GM23338 (cell line): ENCODE measurements at regions not wholly inside any gene's neighbourhood (a gene's known extent, or its start where the extent isn't known, plus 50 kb on each side); places are given as distances from the start of the nearest gene placed in this dataset.
"Not testable (repeated sequence)": the region's sequence is repeated elsewhere in the genome, so short reads cannot be mapped to it uniquely, and the experiment has no call there.

Experiments
- ATAC-seq: fragments of 200-7000 bp; cut with Tn5 transposase; 3 replicates; pipeline ENCODE4 v1.9.1; 2020
- DNase-seq: peaks from one replicate; pipeline ENCODE4 v3.0.0-alpha.2; 2015; ENCODE audit warnings: low spot score
- H2AFZ ChIP-seq: fragments of 200-600 bp; sonication (generic); 2 replicates; pipeline ENCODE4 v1.8.0; 2016; ENCODE audit warnings: antibody characterized with exemption, mild to moderate bottlenecking, moderate library complexity
- H3F3A ChIP-seq: fragments of 200-600 bp; sonication (generic); replicated peaks from 2 replicates; pipeline ENCODE4 v1.8.0; 2017; ENCODE audit warnings: antibody characterized with exemption, mixed run types, low read depth
- H3K27ac ChIP-seq: fragments of 200-600 bp; sonication (generic); 2 replicates; pipeline ENCODE4 v1.6.1; 2016; ENCODE audit warnings: low read depth
- H3K27me3 ChIP-seq: fragments of 200-600 bp; sonication (generic); 2 replicates; pipeline ENCODE4 v1.8.0; 2016; ENCODE audit warnings: mild to moderate bottlenecking, mixed run types, moderate library complexity; ENCODE audit not compliant: insufficient read depth
- H3K36me3 ChIP-seq: fragments of 200-600 bp; sonication (generic); 2 replicates; pipeline ENCODE4 v1.8.0; 2016; ENCODE audit warnings: mild to moderate bottlenecking; ENCODE audit not compliant: insufficient read depth
- H3K4me1 ChIP-seq: fragments of 200-600 bp; sonication (generic); 2 replicates; pipeline ENCODE4 v1.8.0; 2016; ENCODE audit warnings: mild to moderate bottlenecking, moderate library complexity; ENCODE audit not compliant: insufficient read depth
- H3K4me2 ChIP-seq: fragments of 200-600 bp; sonication (generic); 2 replicates; pipeline ENCODE4 v1.7.1; 2017; ENCODE audit warnings: mixed run types
- H3K4me3 ChIP-seq: fragments of 200-600 bp; sonication (generic); 2 replicates; pipeline ENCODE4 v1.6.1; 2016; ENCODE audit warnings: mixed run types
- H3K79me2 ChIP-seq: fragments of 200-600 bp; sonication (generic); replicated peaks from 2 replicates; pipeline ENCODE4 v1.8.0; 2017; ENCODE audit warnings: mild to moderate bottlenecking; ENCODE audit not compliant: insufficient read depth
- H3K9me2 ChIP-seq: fragments of 200-600 bp; sonication (generic); 2 replicates; pipeline ENCODE4 v1.8.0; 2017; ENCODE audit not compliant: insufficient read depth
- H4K20me1 ChIP-seq: fragments of 200-600 bp; sonication (generic); replicated peaks from 2 replicates; pipeline ENCODE4 v1.8.0; 2017; ENCODE audit warnings: mild to moderate bottlenecking; ENCODE audit not compliant: insufficient read depth
- H3K27ac Mint-ChIP-seq: 2 replicates; pipeline ENCODE4 v1.8.0; 2020; ENCODE audit warnings: inconsistent platforms, mild to moderate bottlenecking, moderate library complexity, mixed read lengths
- H3K27me3 Mint-ChIP-seq: 3 replicates; pipeline ENCODE4 v1.8.0; 2022; ENCODE audit warnings: low read depth, mild to moderate bottlenecking, moderate library complexity, mixed read lengths, inconsistent platforms; ENCODE audit not compliant: insufficient read depth, poor library complexity
- H3K36me3 Mint-ChIP-seq: 3 replicates; pipeline ENCODE4 v1.8.0; 2021; ENCODE audit warnings: low read depth, mild to moderate bottlenecking, inconsistent platforms, moderate library complexity, mixed read lengths
- H3K4me1 Mint-ChIP-seq: 3 replicates; pipeline ENCODE4 v1.8.0; 2020; ENCODE audit warnings: mild to moderate bottlenecking, inconsistent platforms, mixed read lengths
- H3K4me3 Mint-ChIP-seq: 3 replicates; pipeline ENCODE4 v1.8.0; 2021; ENCODE audit warnings: moderate library complexity, mild to moderate bottlenecking, inconsistent platforms, mixed read lengths
- H3K9me3 Mint-ChIP-seq: 3 replicates; pipeline ENCODE4 v1.8.0; 2020; ENCODE audit warnings: moderate library complexity, mild to moderate bottlenecking, inconsistent platforms, mixed read lengths
- EZH2 ChIP-seq: fragments of 200-600 bp; sonication (generic); IDR thresholded peaks from one replicate; pipeline ENCODE4 v1.8.0; 2017; ENCODE audit warnings: antibody characterized with exemption, mild to moderate bottlenecking, low read depth; ENCODE audit not compliant: unreplicated experiment
- EZH2phosphoT487 ChIP-seq: fragments of 200-600 bp; sonication (generic); IDR thresholded peaks from one replicate; pipeline ENCODE4 v1.8.1; 2018; ENCODE audit warnings: antibody characterized with exemption; ENCODE audit not compliant: unreplicated experiment
- JUNB ChIP-seq: IDR thresholded peaks from one replicate; pipeline ENCODE4 v1.6.1; 2016; ENCODE audit warnings: antibody characterized with exemption; ENCODE audit not compliant: unreplicated experiment
- POLR2AphosphoS5 ChIP-seq: IDR thresholded peaks from 2 replicates; pipeline ENCODE4 v1.6.1; 2016; ENCODE audit warnings: antibody characterized with exemption, low read depth
- STAT1 ChIP-seq: IDR thresholded peaks from one replicate; pipeline ENCODE4 v1.6.1; 2016; ENCODE audit warnings: antibody characterized with exemption; ENCODE audit not compliant: unreplicated experiment
- ZNF331 ChIP-seq: fragments of 250-450 bp; sonication (Bioruptor Pico); IDR thresholded peaks from 2 replicates; pipeline ENCODE4 v1.5.0; 2020; ENCODE audit warnings: low read depth, mild to moderate bottlenecking, moderate library complexity
- TF ChIP-seq, protein P1 (sequence below): fragments of 250-450 bp; sonication (Bioruptor Pico); IDR thresholded peaks from 2 replicates; pipeline ENCODE4 v1.5.0; 2020; ENCODE audit warnings: mild to moderate bottlenecking, moderate library complexity
- TF ChIP-seq, protein P2 (sequence below), 2 experiments: fragments of 200-600 bp in 1 of 2; sonication (generic) in 1 of 2; conservative IDR thresholded peaks; 2 replicates each; pipeline versions ENCODE4 v1.5.1 to v1.6.1; 2016 to 2017; ENCODE audit warnings: antibody characterized with exemption in 2 of 2, low read depth in 2 of 2, mild to moderate bottlenecking in 2 of 2, moderate library complexity in 1 of 2
- TF ChIP-seq, protein P3 (sequence below): IDR thresholded peaks from 2 replicates; pipeline ENCODE4 v1.6.1; 2016; ENCODE audit warnings: antibody characterized with exemption

DNA sequence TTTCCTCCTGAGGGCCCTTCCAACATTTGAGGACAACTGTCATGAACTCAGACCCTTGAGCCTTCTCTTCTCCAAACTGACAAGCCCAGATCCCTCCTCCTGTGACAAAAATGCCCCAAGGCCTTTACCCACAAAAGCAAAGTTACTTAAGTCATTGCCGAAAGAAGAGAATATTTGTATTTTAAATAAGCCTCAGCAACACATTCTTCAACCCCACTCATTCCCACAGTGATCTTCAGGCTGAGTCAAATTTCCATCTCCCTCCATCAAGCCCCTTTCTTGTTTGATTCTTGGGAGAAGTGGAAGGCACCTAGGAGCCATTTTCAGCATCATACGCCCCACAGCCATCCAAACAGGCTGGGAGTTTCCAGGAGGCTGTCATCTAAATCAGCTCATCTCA is 150.8 kb upstream of the PDE1C start (continued):
- TF ChIP-seq, protein P1, sequence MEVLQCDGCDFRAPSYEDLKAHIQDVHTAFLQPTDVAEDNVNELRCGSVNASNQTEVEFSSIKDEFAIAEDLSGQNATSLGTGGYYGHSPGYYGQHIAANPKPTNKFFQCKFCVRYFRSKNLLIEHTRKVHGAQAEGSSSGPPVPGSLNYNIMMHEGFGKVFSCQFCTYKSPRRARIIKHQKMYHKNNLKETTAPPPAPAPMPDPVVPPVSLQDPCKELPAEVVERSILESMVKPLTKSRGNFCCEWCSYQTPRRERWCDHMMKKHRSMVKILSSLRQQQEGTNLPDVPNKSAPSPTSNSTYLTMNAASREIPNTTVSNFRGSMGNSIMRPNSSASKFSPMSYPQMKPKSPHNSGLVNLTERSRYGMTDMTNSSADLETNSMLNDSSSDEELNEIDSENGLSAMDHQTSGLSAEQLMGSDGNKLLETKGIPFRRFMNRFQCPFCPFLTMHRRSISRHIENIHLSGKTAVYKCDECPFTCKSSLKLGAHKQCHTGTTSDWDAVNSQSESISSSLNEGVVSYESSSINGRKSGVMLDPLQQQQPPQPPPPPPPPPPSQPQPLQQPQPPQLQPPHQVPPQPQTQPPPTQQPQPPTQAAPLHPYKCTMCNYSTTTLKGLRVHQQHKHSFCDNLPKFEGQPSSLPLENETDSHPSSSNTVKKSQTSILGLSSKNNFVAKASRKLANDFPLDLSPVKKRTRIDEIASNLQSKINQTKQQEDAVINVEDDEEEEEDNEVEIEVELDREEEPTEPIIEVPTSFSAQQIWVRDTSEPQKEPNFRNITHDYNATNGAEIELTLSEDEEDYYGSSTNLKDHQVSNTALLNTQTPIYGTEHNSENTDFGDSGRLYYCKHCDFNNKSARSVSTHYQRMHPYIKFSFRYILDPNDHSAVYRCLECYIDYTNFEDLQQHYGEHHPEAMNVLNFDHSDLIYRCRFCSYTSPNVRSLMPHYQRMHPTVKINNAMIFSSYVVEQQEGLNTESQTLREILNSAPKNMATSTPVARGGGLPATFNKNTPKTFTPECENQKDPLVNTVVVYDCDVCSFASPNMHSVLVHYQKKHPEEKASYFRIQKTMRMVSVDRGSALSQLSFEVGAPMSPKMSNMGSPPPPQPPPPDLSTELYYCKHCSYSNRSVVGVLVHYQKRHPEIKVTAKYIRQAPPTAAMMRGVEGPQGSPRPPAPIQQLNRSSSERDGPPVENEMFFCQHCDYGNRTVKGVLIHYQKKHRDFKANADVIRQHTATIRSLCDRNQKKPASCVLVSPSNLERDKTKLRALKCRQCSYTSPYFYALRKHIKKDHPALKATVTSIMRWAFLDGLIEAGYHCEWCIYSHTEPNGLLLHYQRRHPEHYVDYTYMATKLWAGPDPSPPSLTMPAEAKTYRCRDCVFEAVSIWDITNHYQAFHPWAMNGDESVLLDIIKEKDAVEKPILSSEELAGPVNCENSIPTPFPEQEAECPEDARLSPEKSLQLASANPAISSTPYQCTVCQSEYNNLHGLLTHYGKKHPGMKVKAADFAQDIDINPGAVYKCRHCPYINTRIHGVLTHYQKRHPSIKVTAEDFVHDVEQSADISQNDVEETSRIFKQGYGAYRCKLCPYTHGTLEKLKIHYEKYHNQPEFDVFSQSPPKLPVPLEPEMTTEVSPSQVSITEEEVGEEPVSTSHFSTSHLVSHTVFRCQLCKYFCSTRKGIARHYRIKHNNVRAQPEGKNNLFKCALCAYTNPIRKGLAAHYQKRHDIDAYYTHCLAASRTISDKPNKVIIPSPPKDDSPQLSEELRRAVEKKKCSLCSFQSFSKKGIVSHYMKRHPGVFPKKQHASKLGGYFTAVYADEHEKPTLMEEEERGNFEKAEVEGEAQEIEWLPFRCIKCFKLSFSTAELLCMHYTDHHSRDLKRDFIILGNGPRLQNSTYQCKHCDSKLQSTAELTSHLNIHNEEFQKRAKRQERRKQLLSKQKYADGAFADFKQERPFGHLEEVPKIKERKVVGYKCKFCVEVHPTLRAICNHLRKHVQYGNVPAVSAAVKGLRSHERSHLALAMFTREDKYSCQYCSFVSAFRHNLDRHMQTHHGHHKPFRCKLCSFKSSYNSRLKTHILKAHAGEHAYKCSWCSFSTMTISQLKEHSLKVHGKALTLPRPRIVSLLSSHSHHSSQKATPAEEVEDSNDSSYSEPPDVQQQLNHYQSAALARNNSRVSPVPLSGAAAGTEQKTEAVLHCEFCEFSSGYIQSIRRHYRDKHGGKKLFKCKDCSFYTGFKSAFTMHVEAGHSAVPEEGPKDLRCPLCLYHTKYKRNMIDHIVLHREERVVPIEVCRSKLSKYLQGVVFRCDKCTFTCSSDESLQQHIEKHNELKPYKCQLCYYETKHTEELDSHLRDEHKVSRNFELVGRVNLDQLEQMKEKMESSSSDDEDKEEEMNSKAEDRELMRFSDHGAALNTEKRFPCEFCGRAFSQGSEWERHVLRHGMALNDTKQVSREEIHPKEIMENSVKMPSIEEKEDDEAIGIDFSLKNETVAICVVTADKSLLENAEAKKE: no peak
- TF ChIP-seq JUNB: no peak
- TF ChIP-seq EZH2phosphoT487: no peak
- no peak for TF ChIP-seq ZNF331 (CRISPR knock-in tag)
- no peak for TF ChIP-seq POLR2AphosphoS5
- TF ChIP-seq, protein P2, sequence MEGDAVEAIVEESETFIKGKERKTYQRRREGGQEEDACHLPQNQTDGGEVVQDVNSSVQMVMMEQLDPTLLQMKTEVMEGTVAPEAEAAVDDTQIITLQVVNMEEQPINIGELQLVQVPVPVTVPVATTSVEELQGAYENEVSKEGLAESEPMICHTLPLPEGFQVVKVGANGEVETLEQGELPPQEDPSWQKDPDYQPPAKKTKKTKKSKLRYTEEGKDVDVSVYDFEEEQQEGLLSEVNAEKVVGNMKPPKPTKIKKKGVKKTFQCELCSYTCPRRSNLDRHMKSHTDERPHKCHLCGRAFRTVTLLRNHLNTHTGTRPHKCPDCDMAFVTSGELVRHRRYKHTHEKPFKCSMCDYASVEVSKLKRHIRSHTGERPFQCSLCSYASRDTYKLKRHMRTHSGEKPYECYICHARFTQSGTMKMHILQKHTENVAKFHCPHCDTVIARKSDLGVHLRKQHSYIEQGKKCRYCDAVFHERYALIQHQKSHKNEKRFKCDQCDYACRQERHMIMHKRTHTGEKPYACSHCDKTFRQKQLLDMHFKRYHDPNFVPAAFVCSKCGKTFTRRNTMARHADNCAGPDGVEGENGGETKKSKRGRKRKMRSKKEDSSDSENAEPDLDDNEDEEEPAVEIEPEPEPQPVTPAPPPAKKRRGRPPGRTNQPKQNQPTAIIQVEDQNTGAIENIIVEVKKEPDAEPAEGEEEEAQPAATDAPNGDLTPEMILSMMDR (conservative IDR thresholded peaks at IDR 0.05; ENCODE audit: low read depth in 2 of 2): no peak
- TF ChIP-seq, protein P3, sequence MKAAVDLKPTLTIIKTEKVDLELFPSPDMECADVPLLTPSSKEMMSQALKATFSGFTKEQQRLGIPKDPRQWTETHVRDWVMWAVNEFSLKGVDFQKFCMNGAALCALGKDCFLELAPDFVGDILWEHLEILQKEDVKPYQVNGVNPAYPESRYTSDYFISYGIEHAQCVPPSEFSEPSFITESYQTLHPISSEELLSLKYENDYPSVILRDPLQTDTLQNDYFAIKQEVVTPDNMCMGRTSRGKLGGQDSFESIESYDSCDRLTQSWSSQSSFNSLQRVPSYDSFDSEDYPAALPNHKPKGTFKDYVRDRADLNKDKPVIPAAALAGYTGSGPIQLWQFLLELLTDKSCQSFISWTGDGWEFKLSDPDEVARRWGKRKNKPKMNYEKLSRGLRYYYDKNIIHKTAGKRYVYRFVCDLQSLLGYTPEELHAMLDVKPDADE: no peak
- no peak for TF ChIP-seq EZH2
- no peak for TF ChIP-seq STAT1

DNA sequence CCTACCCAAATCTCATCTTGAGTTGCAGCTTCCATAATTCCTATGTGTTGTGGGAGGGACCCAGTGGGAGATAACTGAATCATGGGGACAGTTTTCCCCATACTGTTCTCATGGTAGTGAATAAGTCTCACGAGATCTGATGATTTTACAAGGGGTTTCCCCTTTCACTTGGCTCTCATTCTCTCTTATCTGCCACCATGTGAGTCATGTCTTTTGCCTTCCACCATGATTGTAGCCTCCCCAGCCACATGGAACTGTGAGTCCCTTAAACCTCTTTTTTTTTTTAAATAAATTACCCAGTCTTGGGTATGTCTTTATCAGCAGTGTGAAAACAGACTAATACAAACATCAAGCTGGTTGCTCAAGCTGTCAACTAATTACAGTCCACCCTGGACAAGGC is 149.6 kb upstream of the PDE1C start:
- not testable (repeated sequence) for H3K4me1 Mint-ChIP-seq, H3K4me3 ChIP-seq, H4K20me1 ChIP-seq, H3K4me2 ChIP-seq, DNase-seq, H3K9me2 ChIP-seq, H3K4me1 ChIP-seq, H2AFZ ChIP-seq, H3K27ac ChIP-seq, H3F3A ChIP-seq, H3K27me3 Mint-ChIP-seq, H3K79me2 ChIP-seq, H3K27ac Mint-ChIP-seq, H3K36me3 ChIP-seq, ATAC-seq, H3K9me3 Mint-ChIP-seq, H3K4me3 Mint-ChIP-seq, H3K36me3 Mint-ChIP-seq, H3K27me3 ChIP-seq
